ENCODE measurements at regions not wholly inside any gene's neighbourhood (a gene's known extent, or its start where the extent isn't known, plus 50 kb on each side); places are given as distances from the start of the nearest gene placed in this dataset.
A peak's percentile ranks its signal among the peaks of the same experiment; 100 is the strongest.

- H3K79me1 ChIP-seq (ENCODE audit: insufficient read depth, low read depth, low read length, poor library complexity, severe bottlenecking) = no peaks in the 10 kb centered on the region
- no peak overlapping the region for H3K4ac ChIP-seq (ENCODE audit: low read depth, low read length)
- no peak overlapping the region for H2BK120ac ChIP-seq (ENCODE audit: low read depth, low read length, poor library complexity, severe bottlenecking)
- no peak overlapping the region for H2BK12ac ChIP-seq (ENCODE audit: insufficient read length, low read depth, low read length)
- H3K79me2 ChIP-seq (ENCODE audit: insufficient read depth, low read length) = no peaks in the 10 kb centered on the region
- no peak overlapping the region for H2AK5ac ChIP-seq (ENCODE audit: insufficient read length, low read length)
- no peaks in the 10 kb centered on the region for H3K9me3 ChIP-seq (ENCODE audit: control insufficient read depth, low read depth, low read length)
- no peak overlapping the region for H2BK5ac ChIP-seq (ENCODE audit: insufficient read length, low read length)
- H4K8ac ChIP-seq (replicated peaks; ENCODE audit: insufficient read length, low read depth, low read length) = no peak overlapping the region
- H3K27me3 Mint-ChIP-seq (ENCODE audit: low read depth) = peaks cover 4% of the 10 kb centered on the region
- peak overlapping the region in 1 of 3 experiments; percentile 27; a peak in 1 of 7 replicates for H3K27ac Mint-ChIP-seq
- no peak overlapping the region for H3K4me3 Mint-ChIP-seq
- no peak overlapping the region; the same call in 1 of the 2 replicates for H3K14ac ChIP-seq (ENCODE audit: insufficient read depth, low read length)
- no peak overlapping the region for H3K18ac ChIP-seq (ENCODE audit: insufficient read length, low read depth, low read length)
- H3K27me3 ChIP-seq (ENCODE audit: insufficient read depth, low read length) = no peaks in the 10 kb centered on the region
- no peak overlapping the region for H4K91ac ChIP-seq (ENCODE audit: insufficient read length, low read depth, low read length)
- H2BK20ac ChIP-seq (ENCODE audit: low read depth, low read length, poor library complexity, severe bottlenecking) = no peak overlapping the region
- no CpG with 5 or more reads among the region's 22 CpGs for WGBS (ENCODE audit: extremely low coverage, insufficient read length, low lambda C conversion rate)
- H4K20me1 ChIP-seq (ENCODE audit: control insufficient read depth, insufficient read depth, insufficient read length) = no peaks in the 10 kb centered on the region
- no peak overlapping the region for H3K9ac ChIP-seq (ENCODE audit: extremely low read depth, insufficient read length, low read length)
- H3K9me3 Mint-ChIP-seq = no peaks in the 10 kb centered on the region; a peak in 1 of 5 replicates
- H2BK15ac ChIP-seq (ENCODE audit: low read depth, low read length) = no peak overlapping the region
- no peak overlapping the region for H3K56ac ChIP-seq (ENCODE audit: insufficient read length, low read depth, low read length)
- no peaks in the 10 kb centered on the region for H3K36me3 Mint-ChIP-seq (ENCODE audit: insufficient read depth in 1 of 3, low read depth in 3 of 3)
- no peak overlapping the region for H3K23ac ChIP-seq (ENCODE audit: insufficient read length, low read depth, low read length)
- H3K4me1 Mint-ChIP-seq = peaks cover 51 to 55% of the 10 kb centered on the region in 2 experiments
- no peak overlapping the region for H4K5ac ChIP-seq (ENCODE audit: insufficient read length, low read depth, low read length)
- H3T11ph ChIP-seq (ENCODE audit: low read length) = no peak overlapping the region
- TF ChIP-seq, protein P1, sequence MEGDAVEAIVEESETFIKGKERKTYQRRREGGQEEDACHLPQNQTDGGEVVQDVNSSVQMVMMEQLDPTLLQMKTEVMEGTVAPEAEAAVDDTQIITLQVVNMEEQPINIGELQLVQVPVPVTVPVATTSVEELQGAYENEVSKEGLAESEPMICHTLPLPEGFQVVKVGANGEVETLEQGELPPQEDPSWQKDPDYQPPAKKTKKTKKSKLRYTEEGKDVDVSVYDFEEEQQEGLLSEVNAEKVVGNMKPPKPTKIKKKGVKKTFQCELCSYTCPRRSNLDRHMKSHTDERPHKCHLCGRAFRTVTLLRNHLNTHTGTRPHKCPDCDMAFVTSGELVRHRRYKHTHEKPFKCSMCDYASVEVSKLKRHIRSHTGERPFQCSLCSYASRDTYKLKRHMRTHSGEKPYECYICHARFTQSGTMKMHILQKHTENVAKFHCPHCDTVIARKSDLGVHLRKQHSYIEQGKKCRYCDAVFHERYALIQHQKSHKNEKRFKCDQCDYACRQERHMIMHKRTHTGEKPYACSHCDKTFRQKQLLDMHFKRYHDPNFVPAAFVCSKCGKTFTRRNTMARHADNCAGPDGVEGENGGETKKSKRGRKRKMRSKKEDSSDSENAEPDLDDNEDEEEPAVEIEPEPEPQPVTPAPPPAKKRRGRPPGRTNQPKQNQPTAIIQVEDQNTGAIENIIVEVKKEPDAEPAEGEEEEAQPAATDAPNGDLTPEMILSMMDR (conservative IDR thresholded peaks at IDR 0.05) = no peak
- no peak overlapping the region for H2AFZ ChIP-seq (ENCODE audit: low read length)
- no peak overlapping the region for H3K4me2 ChIP-seq (ENCODE audit: insufficient read depth, insufficient read length, low read length)
- no peak overlapping the region for H3K27ac ChIP-seq (ENCODE audit: insufficient read length, low read depth, low read length)
- H3K23me2 ChIP-seq (ENCODE audit: insufficient read length, low read depth, low read length, poor library complexity, severe bottlenecking) = no peaks in the 10 kb centered on the region
- no peak for DNase-seq
- H3K4me1 ChIP-seq (ENCODE audit: insufficient read depth, low read length) = peaks cover 3% of the 10 kb centered on the region; the same call in 1 of the 2 replicates
These were observed 197.9 kb downstream of the TFAP2C start for GRCh38 chr20:56826705-56827665.
